ENCODE measurements at regions not wholly inside any gene's neighbourhood (a gene's known extent, or its start where the extent isn't known, plus 50 kb on each side); places are given as distances from the start of the nearest gene placed in this dataset.
A peak's percentile ranks its signal among the peaks of the same experiment; 100 is the strongest.

DNA sequence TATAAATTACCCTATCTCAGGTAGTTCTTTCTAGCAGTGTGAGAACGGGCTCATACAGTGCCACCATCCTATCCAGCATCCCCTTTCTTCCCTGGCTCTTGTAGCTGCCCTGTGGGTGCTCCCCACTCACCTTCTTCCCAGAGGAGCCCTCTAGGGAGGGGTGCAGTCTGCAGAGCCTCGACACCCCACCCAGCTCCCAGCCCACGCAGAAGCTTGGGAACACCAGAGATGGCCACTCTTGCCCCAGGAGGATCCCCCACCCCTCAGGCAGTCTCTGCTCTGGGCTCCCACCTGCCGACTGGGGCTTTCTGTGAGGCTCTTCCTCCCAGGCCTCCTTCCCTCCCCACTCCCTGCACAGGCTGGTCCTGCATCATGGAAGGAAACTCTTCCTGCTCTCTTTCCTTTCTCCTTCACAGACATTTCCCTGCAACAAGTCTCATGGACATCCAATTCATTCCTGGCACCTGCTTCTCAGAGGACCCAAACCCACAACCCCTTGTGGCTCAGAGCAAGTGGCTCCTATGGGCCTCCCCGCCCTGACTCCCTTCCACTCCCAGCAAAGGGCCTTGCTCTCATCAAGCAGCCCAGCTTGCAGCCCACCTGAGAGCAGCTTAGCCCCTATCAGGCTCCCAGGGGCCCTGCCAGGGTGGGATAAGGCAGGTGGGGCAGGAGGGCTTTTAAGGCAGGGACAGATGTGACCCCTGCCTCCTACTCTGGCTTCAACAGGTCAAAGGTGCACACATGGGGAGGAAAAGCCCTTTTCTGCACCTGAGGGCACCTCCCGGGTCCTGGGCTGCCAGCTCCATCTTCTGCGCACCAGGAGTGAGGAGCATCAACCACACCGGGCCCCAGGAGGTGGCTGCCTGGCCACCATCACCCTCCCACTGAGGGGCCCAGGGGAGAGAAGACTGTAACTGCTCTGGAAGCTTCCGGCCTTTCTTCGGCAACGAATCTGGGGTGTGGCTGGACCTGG lies 263.8 kb upstream of the TNRC6C start:
- H3K9me3 ChIP-seq: no peaks in the 10 kb centered on the region
- no peaks in the 10 kb centered on the region for H3K9me3 Mint-ChIP-seq
- H3K36me3 ChIP-seq (ENCODE audit: control insufficient read depth in 2 of 2, extremely low read depth in 1 of 2, insufficient read depth in 1 of 2, low read length in 1 of 2): no peaks in the 10 kb centered on the region
- peaks cover 0 to 22% of the 10 kb centered on the region in 2 donors for H3K27me3 Mint-ChIP-seq
- peaks cover 0 to 75% of the 10 kb centered on the region in 2 experiments for H3K27me3 ChIP-seq (replicated peaks in 1 of 2; ENCODE audit: control insufficient read depth in 2 of 2, extremely low read depth in 1 of 2, insufficient read depth in 2 of 2, low read length in 1 of 2)
- H3K36me3 Mint-ChIP-seq: no peaks in the 10 kb centered on the region
- H3K4me3 ChIP-seq (ENCODE audit: control insufficient read depth in 1 of 2, extremely low read depth in 1 of 2, low read length in 1 of 2): no peak overlapping the region
- peaks cover 16 to 53% of the 10 kb centered on the region in 2 experiments for H3K4me1 ChIP-seq (ENCODE audit: control insufficient read depth in 1 of 2, extremely low read depth in 1 of 2, insufficient read depth in 2 of 2, low read length in 2 of 2)
- peaks cover 36 to 52% (median 37%) of the 10 kb centered on the region in 3 donors for H3K4me1 Mint-ChIP-seq
- H3K27ac Mint-ChIP-seq: peak overlapping the region in 1 of 2 donors; percentile 9
- 88% methylated on average over 4 of the region's 11 CpGs for WGBS (ENCODE audit: insufficient coverage)
- ATAC-seq (replicated peaks in 1 of 4) (no peak), DNase-seq (peak in 1 of 35 experiments; percentile 12)
- POLR2A ChIA-PET: no interaction called here
- no peak overlapping the region for H3K27ac ChIP-seq (ENCODE audit: low read length)
- CTCF ChIA-PET: no interaction called here
- H3K4me3 Mint-ChIP-seq: no peak overlapping the region

DNA sequence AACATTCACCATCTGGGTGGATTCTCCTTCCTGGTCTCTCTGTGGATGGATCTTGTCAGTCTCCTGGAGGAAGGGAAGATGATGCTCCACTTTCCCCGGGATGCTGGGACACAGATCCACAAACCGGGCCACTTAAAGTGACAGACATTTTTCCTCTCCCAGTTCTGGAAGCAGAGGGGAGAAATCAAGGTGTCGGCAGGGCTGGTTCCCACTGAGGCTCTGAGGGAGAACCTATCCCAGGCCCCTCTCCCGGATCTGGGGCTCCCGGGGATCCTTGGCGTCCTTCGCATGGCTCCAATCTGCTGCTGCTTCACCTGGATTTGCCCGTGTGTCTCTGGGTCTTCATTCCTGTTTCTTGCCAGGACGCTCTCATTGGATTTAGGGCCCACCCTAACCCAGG lies 263.1 kb upstream of the TNRC6C start:
- H3K4me1 Mint-ChIP-seq: peaks cover 33 to 48% (median 33%) of the 10 kb centered on the region in 3 donors

DNA sequence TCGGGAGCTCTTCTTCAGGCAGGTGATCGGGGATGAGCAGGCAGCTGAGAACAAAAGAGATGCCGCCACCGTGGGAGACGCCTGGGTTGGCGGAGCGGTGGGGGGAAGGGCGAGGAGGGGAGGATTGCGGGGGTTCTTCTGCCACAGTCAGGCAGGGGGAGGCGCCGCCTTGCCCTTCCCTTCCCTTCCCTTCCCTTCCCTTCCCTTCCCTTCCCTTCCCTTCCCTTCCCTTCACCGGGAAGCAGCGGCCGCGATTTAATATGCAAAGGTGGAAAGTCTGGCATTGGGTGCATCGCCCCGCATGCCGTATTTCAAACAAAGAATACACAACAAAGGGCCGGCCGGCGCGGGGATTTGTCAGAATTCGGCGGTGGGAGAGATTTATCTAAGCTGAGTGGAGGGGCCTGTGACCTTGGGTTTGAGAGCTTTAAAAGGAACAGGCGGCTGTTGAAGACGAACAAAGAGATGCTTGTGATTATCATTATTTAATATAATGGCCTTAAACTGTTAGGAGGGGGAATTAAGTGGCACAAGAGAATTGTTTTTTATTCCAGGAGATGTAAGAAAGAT lies 262.3 kb upstream of the TNRC6C start:
- Histone ChIP-seq H3K36me3 (ENCODE audit: control insufficient read depth in 2 of 2, extremely low read depth in 1 of 2, insufficient read depth in 1 of 2, low read length in 1 of 2) (no peaks in the 10 kb centered on the region), H3K4me1 (ENCODE audit: control insufficient read depth in 1 of 2, extremely low read depth in 1 of 2, insufficient read depth in 2 of 2, low read length in 2 of 2) (peaks cover 10 to 40% of the 10 kb centered on the region in 2 experiments), H3K9me3 (no peaks in the 10 kb centered on the region), H3K4me3 (ENCODE audit: control insufficient read depth in 1 of 2, extremely low read depth in 1 of 2, low read length in 1 of 2) (peak overlapping the region in 1 of 2 donors; percentile 46), H3K27me3 (replicated peaks in 1 of 2; ENCODE audit: control insufficient read depth in 2 of 2, extremely low read depth in 1 of 2, insufficient read depth in 2 of 2, low read length in 1 of 2) (peaks cover 0 to 66% of the 10 kb centered on the region in 2 experiments), H3K27ac (ENCODE audit: low read length) (no peak overlapping the region)
- H3K4me3 Mint-ChIP-seq: peak overlapping the region in 2 of 3 donors; percentile 34 to 74
- no peaks in the 10 kb centered on the region for H3K36me3 Mint-ChIP-seq
- ATAC-seq (replicated peaks in 1 of 4): no peak
- peak overlapping the region in 1 of 2 donors; percentile 52 for H3K27ac Mint-ChIP-seq
- ChIA-PET POLR2A (no interaction called here), CTCF (no interaction called here)
- H3K9me3 Mint-ChIP-seq: peaks cover 0 to 2% (median 2%) of the 10 kb centered on the region in 3 donors
- H3K27me3 Mint-ChIP-seq: peaks cover 0 to 20% of the 10 kb centered on the region in 2 donors
- 62% methylated on average over 4 of the region's 26 CpGs for WGBS (ENCODE audit: insufficient coverage)
- peak in 1 of 35 experiments; percentile 24 for DNase-seq
- peaks cover 24 to 40% (median 25%) of the 10 kb centered on the region in 3 donors for H3K4me1 Mint-ChIP-seq

More for the DNA sequence above, 263.1 kb upstream of the TNRC6C start:
- peaks cover 0 to 73% of the 10 kb centered on the region in 2 experiments for H3K27me3 ChIP-seq (replicated peaks in 1 of 2; ENCODE audit: control insufficient read depth in 2 of 2, extremely low read depth in 1 of 2, insufficient read depth in 2 of 2, low read length in 1 of 2)
- H3K4me3 ChIP-seq (ENCODE audit: control insufficient read depth in 1 of 2, extremely low read depth in 1 of 2, low read length in 1 of 2): no peak overlapping the region
- H3K36me3 ChIP-seq (ENCODE audit: control insufficient read depth in 2 of 2, extremely low read depth in 1 of 2, insufficient read depth in 1 of 2, low read length in 1 of 2): no peaks in the 10 kb centered on the region
- H3K4me1 ChIP-seq (ENCODE audit: control insufficient read depth in 1 of 2, extremely low read depth in 1 of 2, insufficient read depth in 2 of 2, low read length in 2 of 2): peaks cover 13 to 47% of the 10 kb centered on the region in 2 experiments
- Mint-ChIP-seq H3K4me3 (no peak overlapping the region), H3K27ac (no peak overlapping the region), H3K36me3 (no peaks in the 10 kb centered on the region), H3K27me3 (peaks cover 0 to 22% of the 10 kb centered on the region in 2 donors), H3K9me3 (no peaks in the 10 kb centered on the region)
- no peaks in the 10 kb centered on the region for H3K9me3 ChIP-seq
- ATAC-seq (replicated peaks in 1 of 4) (no peak), DNase-seq (no peak)
- no peak overlapping the region for H3K27ac ChIP-seq (ENCODE audit: low read length)
- 94% methylated on average over 7 of the region's 9 CpGs for WGBS (ENCODE audit: insufficient coverage)
- POLR2A ChIA-PET: no interaction called here
- CTCF ChIA-PET: no interaction called here

DNA sequence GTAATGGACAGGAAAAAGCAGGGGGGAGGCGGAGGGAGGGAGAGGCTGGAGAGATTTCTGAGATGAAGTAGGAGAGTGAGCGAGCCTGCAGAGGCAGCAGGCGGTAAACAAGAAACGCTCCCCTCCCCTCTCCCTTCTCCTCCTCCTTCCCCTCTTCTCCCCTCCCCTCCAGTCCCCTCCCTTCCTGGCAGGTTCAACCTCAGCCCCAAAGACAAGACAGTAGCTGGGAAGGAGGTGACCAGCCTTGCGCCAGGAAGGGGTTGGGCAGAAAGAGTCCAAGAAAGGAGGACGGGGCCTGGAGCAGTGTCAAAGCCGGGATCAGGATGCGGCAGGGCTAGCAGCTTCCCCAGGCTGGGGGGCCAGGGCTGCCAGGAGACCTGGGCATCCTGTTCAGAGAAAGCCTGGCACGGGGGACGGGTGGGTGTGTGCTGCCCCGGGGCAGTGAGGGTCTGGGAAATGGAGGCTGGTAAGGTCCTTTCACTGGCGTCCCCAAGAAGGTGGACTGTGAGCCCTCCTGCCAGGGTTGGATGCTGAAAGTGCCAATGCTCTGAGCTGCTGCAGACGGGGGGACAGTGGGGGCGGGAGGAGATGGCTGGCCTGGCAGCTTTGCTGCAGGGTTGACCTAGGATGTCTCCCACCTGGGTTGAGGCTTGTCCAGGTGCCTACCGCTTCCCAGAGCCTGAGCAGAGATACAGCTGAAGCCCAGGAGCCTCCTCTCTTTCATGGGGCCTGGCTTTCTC lies 261.6 kb upstream of the TNRC6C start:
- peak overlapping the region in 1 of 2 donors; percentile 52 for H3K27ac Mint-ChIP-seq
- H3K9me3 Mint-ChIP-seq: peaks cover 4 to 9% (median 8%) of the 10 kb centered on the region in 3 donors
- peak overlapping the region in 2 of 3 donors; percentile 28 to 74 for H3K4me3 Mint-ChIP-seq
- no peaks in the 10 kb centered on the region for H3K36me3 Mint-ChIP-seq
- no peaks in the 10 kb centered on the region for H3K9me3 ChIP-seq
- peaks cover 0 to 17% of the 10 kb centered on the region in 2 donors for H3K27me3 Mint-ChIP-seq
- no peaks in the 10 kb centered on the region for H3K36me3 ChIP-seq (ENCODE audit: control insufficient read depth in 2 of 2, extremely low read depth in 1 of 2, insufficient read depth in 1 of 2, low read length in 1 of 2)
- H3K27me3 ChIP-seq (replicated peaks in 1 of 2; ENCODE audit: control insufficient read depth in 2 of 2, extremely low read depth in 1 of 2, insufficient read depth in 2 of 2, low read length in 1 of 2): peaks cover 0 to 59% of the 10 kb centered on the region in 2 experiments
- peaks cover 10 to 34% of the 10 kb centered on the region in 2 experiments for H3K4me1 ChIP-seq (ENCODE audit: control insufficient read depth in 1 of 2, extremely low read depth in 1 of 2, insufficient read depth in 2 of 2, low read length in 2 of 2)
- H3K27ac ChIP-seq (ENCODE audit: low read length): no peak overlapping the region
- peaks cover 20 to 33% (median 22%) of the 10 kb centered on the region in 3 donors for H3K4me1 Mint-ChIP-seq
- CTCF ChIA-PET: no interaction called here
- WGBS (ENCODE audit: insufficient coverage): 77% methylated on average over 11 of the region's 15 CpGs
- POLR2A ChIA-PET: no interaction called here
- ATAC-seq (replicated peaks in 1 of 4) (peak in 3 of 4 experiments; percentile 28 to 34 (median 29)), DNase-seq (peak in 1 of 35 experiments; percentile 25)
- peak overlapping the region in 1 of 2 donors; percentile 46 for H3K4me3 ChIP-seq (ENCODE audit: control insufficient read depth in 1 of 2, extremely low read depth in 1 of 2, low read length in 1 of 2)

DNA sequence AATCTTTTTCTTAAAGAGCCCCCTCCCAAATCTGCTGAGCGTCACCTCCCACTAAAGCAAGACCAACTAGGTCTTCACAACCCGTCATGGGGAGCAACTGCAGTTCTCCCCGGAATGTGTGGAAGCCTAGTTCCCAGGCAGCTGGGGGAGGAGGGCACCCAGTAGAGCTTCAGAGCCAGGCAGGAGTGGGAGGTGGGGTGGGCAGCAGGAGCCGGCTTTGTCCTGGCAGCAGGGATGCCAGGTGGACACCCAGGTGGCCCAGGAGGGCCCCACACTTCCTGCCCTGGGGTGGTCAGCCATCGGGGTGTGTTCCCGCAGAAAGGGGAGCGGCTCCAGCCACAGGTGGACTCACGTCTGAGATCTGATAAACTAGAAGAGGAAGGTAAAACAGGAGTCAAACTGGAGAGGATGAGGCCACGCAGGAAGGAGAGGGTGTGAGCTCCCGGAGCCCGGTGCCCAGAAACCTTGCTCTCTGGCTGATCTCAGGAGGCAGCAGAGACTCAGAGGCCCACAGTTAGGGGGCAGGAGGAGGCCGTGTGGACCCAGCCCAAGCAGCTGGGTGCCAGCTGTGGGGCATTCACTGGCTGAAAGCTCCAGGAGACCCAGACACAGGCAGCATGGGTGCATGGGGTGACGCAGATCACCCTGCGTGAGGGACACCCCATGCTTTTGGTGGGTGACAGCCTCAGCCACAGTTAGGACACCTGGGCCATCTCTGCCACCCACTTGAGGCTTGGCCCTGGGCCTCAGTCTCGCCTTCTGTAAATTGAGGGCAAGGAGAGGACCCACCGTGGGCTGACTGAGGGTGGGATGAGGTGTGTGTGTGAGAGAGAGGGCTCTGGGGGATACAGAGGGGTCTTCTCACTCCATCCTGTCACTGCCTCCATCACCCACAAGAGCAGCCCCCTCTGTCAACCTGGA lies 260.8 kb upstream of the TNRC6C start:
- Histone ChIP-seq H3K27ac (ENCODE audit: low read length) (no peak overlapping the region), H3K4me3 (ENCODE audit: control insufficient read depth in 1 of 2, extremely low read depth in 1 of 2, low read length in 1 of 2) (no peak overlapping the region), H3K9me3 (no peaks in the 10 kb centered on the region), H3K36me3 (ENCODE audit: control insufficient read depth in 2 of 2, extremely low read depth in 1 of 2, insufficient read depth in 1 of 2, low read length in 1 of 2) (no peaks in the 10 kb centered on the region), H3K27me3 (replicated peaks in 1 of 2; ENCODE audit: control insufficient read depth in 2 of 2, extremely low read depth in 1 of 2, insufficient read depth in 2 of 2, low read length in 1 of 2) (peaks cover 0 to 55% of the 10 kb centered on the region in 2 experiments), H3K4me1 (ENCODE audit: control insufficient read depth in 1 of 2, extremely low read depth in 1 of 2, insufficient read depth in 2 of 2, low read length in 2 of 2) (peaks cover 10 to 26% of the 10 kb centered on the region in 2 experiments)
- whole genome bisulfite sequencing (ENCODE audit: insufficient coverage): 70% methylated on average over 12 of the region's 16 CpGs
- peaks cover 14 to 25% (median 14%) of the 10 kb centered on the region in 3 donors for H3K4me1 Mint-ChIP-seq
- H3K9me3 Mint-ChIP-seq: peaks cover 8 to 16% (median 13%) of the 10 kb centered on the region in 3 donors
- CTCF ChIA-PET: no interaction called here
- peak overlapping the region in 1 of 2 donors; percentile 28 for H3K27ac Mint-ChIP-seq
- peaks cover 0 to 17% of the 10 kb centered on the region in 2 donors for H3K27me3 Mint-ChIP-seq
- H3K36me3 Mint-ChIP-seq: peaks cover 3% of the 10 kb centered on the region
- POLR2A ChIA-PET: no interaction called here
- DNase-seq: peak in 1 of 35 experiments; percentile 13
- ATAC-seq (replicated peaks in 1 of 4): no peak
- no peak overlapping the region for H3K4me3 Mint-ChIP-seq
